MCF 10A (cell line): ENCODE measurements at regions not wholly inside any gene's neighbourhood (a gene's known extent, or its start where the extent isn't known, plus 50 kb on each side); places are given as distances from the start of the nearest gene placed in this dataset.
A peak's percentile ranks its signal among the peaks of the same experiment; 100 is the strongest.

Source experiments
- BruUV-seq: library from RNA; stranded (reverse); fragments of 400-500 nt; replicated peaks from 2 replicates; lab custom pipeline; 2021; lab: Mats Ljungman, UMichigan
- CTCF ChIA-PET: fragments of 300-600 bp; sonication (Branson Sonifier 250); formaldehyde crosslinking; extraction: SDS; loops from one replicate; lab custom pipeline; 2021; ENCODE audit warnings: antibody characterized with exemption, inconsistent platforms; lab: Yijun Ruan, JAX
- POLR2A ChIA-PET: fragments of 300-600, 350-650 bp; sonication (Branson Sonifier 250); formaldehyde crosslinking; extraction: SDS; loops from one replicate; lab custom pipeline; 2020; ENCODE audit warnings: antibody characterized with exemption, inconsistent platforms; lab: Yijun Ruan, JAX
- DNase-seq: peaks from one replicate; pipeline ENCODE4 v3.0.0-alpha.2; 2018; ENCODE audit not compliant: unreplicated experiment
- H3K27ac Mint-ChIP-seq: one replicate; pipeline ENCODE4 v1.8.0; 2022; ENCODE audit warnings: mild to moderate bottlenecking, low read depth, mixed read lengths; ENCODE audit not compliant: unreplicated experiment
- H3K27me3 Mint-ChIP-seq: one replicate; pipeline ENCODE4 v1.8.0; 2022; ENCODE audit warnings: mixed read lengths; ENCODE audit not compliant: insufficient read depth, unreplicated experiment
- H3K36me3 Mint-ChIP-seq: one replicate; pipeline ENCODE4 v1.8.0; 2022; ENCODE audit warnings: mild to moderate bottlenecking, moderate library complexity, mixed read lengths; ENCODE audit not compliant: insufficient read depth, unreplicated experiment
- H3K4me1 Mint-ChIP-seq: one replicate; pipeline ENCODE4 v1.8.0; 2022; ENCODE audit warnings: mixed read lengths; ENCODE audit not compliant: insufficient read depth, unreplicated experiment
- H3K4me3 Mint-ChIP-seq: one replicate; pipeline ENCODE4 v1.8.0; 2022; ENCODE audit warnings: mild to moderate bottlenecking, moderate library complexity, mixed read lengths; ENCODE audit not compliant: unreplicated experiment
- H3K9me3 Mint-ChIP-seq: one replicate; pipeline ENCODE4 v1.8.0; 2022; ENCODE audit warnings: mixed read lengths; ENCODE audit not compliant: unreplicated experiment
- intact Hi-C: fragments of 100-400 bp; cut with micrococcal nuclease; formaldehyde crosslinking; loops from 2 replicates; pipeline ENCODE4 v1.14.1; 2022
- TF ChIP-seq, protein P1 (sequence below): fragments of 200-600 bp; IDR thresholded peaks from one replicate; pipeline ENCODE4 v1.8.0; 2022; ENCODE audit warnings: antibody characterized with exemption, mild to moderate bottlenecking; ENCODE audit not compliant: unreplicated experiment

DNA sequence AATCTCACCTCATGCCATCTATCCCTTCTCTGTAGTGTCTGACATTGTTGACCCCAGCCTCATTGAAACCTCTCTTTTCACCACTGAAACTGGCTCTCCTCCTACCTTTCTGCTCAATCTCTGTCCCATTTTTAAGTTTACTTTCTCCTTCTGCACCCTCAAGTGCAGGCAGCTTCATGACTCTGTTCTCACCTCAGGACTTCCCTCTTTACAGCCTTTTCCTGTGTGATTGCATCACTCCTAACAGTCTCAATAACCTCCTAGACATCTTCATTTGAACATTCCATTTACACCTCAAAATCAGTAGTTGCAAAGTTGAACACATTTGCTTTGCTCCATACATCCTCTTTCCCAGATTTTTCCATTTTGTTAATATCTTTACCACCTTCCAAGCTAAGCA lies 172.1 kb downstream of the RASEF start:
- peak; percentile 3 for DNase-seq
- no peak overlapping the region for H3K4me3 Mint-ChIP-seq
- TF ChIP-seq, protein P1, sequence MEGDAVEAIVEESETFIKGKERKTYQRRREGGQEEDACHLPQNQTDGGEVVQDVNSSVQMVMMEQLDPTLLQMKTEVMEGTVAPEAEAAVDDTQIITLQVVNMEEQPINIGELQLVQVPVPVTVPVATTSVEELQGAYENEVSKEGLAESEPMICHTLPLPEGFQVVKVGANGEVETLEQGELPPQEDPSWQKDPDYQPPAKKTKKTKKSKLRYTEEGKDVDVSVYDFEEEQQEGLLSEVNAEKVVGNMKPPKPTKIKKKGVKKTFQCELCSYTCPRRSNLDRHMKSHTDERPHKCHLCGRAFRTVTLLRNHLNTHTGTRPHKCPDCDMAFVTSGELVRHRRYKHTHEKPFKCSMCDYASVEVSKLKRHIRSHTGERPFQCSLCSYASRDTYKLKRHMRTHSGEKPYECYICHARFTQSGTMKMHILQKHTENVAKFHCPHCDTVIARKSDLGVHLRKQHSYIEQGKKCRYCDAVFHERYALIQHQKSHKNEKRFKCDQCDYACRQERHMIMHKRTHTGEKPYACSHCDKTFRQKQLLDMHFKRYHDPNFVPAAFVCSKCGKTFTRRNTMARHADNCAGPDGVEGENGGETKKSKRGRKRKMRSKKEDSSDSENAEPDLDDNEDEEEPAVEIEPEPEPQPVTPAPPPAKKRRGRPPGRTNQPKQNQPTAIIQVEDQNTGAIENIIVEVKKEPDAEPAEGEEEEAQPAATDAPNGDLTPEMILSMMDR, result no peak
- H3K36me3 Mint-ChIP-seq, result no peaks in the 10 kb centered on the region
- H3K27ac Mint-ChIP-seq, result no peak overlapping the region
- intact Hi-C loops, result no loop called here
- POLR2A ChIA-PET, result interaction anchor here (0.7 kb wide), 1 partner anchor 50 kb away, joined by 5 read pairs; no protein-coding TSS in a partner anchor
- H3K9me3 Mint-ChIP-seq, result no peaks in the 10 kb centered on the region
- BruUV-seq, result no TSS peak
- CTCF ChIA-PET, result interaction anchor here (0.5 kb wide), 1 partner anchor 66 kb away, joined by 4 read pairs; no protein-coding TSS in a partner anchor
- no peaks in the 10 kb centered on the region for H3K4me1 Mint-ChIP-seq
- H3K27me3 Mint-ChIP-seq, result no peaks in the 10 kb centered on the region

DNA sequence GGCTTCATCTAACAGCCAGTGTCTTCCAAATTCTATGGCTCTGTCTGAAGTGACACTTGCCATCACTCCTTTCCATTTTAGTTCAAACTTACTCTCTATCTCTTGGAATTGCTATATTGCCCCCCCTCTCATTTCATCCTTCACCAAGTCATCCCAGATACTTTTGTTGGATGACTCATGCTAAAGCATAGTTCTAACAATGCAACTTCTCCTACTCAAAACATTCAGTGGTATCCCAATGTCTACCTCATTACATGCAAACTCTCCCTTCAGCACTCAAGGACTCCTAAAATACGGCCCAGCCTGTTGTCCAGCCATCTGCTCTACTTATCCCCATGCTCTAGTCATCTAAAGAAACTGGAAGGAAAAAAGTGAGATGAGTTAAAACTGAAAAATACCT lies 171.6 kb downstream of the RASEF start:
- Mint-ChIP-seq H3K9me3 (no peaks in the 10 kb centered on the region), H3K27me3 (no peaks in the 10 kb centered on the region), H3K4me3 (no peak overlapping the region), H3K4me1 (no peaks in the 10 kb centered on the region), H3K27ac (no peak overlapping the region), H3K36me3 (no peaks in the 10 kb centered on the region)
- intact Hi-C loops, result no loop called here
- ChIA-PET POLR2A (interaction anchor here (0.7 kb wide), 1 partner anchor 50 kb away, joined by 5 read pairs; no protein-coding TSS in a partner anchor), CTCF (no interaction called here)
- no TSS peak for BruUV-seq
- DNase-seq, result peak; percentile 7
- TF ChIP-seq, protein P1, result no peak

DNA sequence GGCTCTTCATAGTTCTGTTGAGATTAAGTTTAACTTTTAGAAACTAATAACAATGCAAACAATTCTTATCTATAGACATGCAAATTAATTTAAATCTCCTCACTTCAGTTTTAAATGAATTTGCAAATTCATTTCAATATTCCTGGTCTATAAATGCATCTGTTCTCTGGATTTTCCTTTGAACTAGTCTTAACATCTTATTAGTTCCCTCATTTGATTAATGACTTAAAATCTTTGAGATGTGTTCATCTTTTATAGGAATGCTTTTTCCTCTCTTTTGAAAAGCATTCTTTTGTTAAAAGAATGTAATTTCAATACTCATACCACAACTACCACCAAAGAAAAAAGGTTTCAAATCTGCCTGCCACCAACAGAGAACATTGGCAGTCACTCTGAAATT lies 169.4 kb downstream of the RASEF start:
- intact Hi-C loops, result no loop called here
- H3K4me1 Mint-ChIP-seq, result no peaks in the 10 kb centered on the region
- H3K9me3 Mint-ChIP-seq, result no peaks in the 10 kb centered on the region
- POLR2A ChIA-PET, result no interaction called here
- DNase-seq, result no peak
- no TSS peak for BruUV-seq
- H3K4me3 Mint-ChIP-seq, result no peak overlapping the region
- H3K27me3 Mint-ChIP-seq, result no peaks in the 10 kb centered on the region
- TF ChIP-seq, protein P1, result no peak
- H3K27ac Mint-ChIP-seq, result no peak overlapping the region
- CTCF ChIA-PET, result interaction anchor here (0.9 kb wide), 1 partner anchor 207 kb away, joined by 3 read pairs; no protein-coding TSS in a partner anchor
- no peaks in the 10 kb centered on the region for H3K36me3 Mint-ChIP-seq

DNA sequence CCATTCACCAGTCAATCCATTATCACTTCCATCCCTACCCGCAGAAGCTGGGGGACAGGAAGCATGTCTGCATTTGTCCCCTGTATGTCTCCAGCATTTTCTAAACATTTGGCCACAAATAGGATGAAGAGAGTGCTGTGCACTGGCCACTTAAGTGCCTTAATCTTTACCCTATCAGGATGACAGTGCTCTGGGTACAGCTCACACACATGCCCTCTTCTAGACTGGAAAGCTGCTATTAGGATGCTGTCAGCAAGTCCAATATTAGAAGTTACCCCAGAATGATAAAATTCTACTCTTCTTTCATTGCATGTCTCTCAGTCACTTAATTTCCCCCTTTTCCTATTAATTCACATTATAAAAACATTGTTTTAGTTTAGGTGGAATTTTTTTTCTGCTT lies 168.4 kb downstream of the RASEF start:
- TF ChIP-seq, protein P1, result no peak
- ChIA-PET POLR2A (no interaction called here), CTCF (no interaction called here)
- no peak overlapping the region for H3K4me3 Mint-ChIP-seq
- intact Hi-C loops, result no loop called here
- DNase-seq, result no peak
- no peaks in the 10 kb centered on the region for H3K4me1 Mint-ChIP-seq
- no TSS peak for BruUV-seq
- no peak overlapping the region for H3K27ac Mint-ChIP-seq
- no peaks in the 10 kb centered on the region for H3K9me3 Mint-ChIP-seq
- H3K27me3 Mint-ChIP-seq, result no peaks in the 10 kb centered on the region
- no peaks in the 10 kb centered on the region for H3K36me3 Mint-ChIP-seq
